ENCODE measurements at regions not wholly inside any gene's neighbourhood (a gene's known extent, or its start where the extent isn't known, plus 50 kb on each side); places are given as distances from the start of the nearest gene placed in this dataset.

- TF ChIP-seq, protein P1, sequence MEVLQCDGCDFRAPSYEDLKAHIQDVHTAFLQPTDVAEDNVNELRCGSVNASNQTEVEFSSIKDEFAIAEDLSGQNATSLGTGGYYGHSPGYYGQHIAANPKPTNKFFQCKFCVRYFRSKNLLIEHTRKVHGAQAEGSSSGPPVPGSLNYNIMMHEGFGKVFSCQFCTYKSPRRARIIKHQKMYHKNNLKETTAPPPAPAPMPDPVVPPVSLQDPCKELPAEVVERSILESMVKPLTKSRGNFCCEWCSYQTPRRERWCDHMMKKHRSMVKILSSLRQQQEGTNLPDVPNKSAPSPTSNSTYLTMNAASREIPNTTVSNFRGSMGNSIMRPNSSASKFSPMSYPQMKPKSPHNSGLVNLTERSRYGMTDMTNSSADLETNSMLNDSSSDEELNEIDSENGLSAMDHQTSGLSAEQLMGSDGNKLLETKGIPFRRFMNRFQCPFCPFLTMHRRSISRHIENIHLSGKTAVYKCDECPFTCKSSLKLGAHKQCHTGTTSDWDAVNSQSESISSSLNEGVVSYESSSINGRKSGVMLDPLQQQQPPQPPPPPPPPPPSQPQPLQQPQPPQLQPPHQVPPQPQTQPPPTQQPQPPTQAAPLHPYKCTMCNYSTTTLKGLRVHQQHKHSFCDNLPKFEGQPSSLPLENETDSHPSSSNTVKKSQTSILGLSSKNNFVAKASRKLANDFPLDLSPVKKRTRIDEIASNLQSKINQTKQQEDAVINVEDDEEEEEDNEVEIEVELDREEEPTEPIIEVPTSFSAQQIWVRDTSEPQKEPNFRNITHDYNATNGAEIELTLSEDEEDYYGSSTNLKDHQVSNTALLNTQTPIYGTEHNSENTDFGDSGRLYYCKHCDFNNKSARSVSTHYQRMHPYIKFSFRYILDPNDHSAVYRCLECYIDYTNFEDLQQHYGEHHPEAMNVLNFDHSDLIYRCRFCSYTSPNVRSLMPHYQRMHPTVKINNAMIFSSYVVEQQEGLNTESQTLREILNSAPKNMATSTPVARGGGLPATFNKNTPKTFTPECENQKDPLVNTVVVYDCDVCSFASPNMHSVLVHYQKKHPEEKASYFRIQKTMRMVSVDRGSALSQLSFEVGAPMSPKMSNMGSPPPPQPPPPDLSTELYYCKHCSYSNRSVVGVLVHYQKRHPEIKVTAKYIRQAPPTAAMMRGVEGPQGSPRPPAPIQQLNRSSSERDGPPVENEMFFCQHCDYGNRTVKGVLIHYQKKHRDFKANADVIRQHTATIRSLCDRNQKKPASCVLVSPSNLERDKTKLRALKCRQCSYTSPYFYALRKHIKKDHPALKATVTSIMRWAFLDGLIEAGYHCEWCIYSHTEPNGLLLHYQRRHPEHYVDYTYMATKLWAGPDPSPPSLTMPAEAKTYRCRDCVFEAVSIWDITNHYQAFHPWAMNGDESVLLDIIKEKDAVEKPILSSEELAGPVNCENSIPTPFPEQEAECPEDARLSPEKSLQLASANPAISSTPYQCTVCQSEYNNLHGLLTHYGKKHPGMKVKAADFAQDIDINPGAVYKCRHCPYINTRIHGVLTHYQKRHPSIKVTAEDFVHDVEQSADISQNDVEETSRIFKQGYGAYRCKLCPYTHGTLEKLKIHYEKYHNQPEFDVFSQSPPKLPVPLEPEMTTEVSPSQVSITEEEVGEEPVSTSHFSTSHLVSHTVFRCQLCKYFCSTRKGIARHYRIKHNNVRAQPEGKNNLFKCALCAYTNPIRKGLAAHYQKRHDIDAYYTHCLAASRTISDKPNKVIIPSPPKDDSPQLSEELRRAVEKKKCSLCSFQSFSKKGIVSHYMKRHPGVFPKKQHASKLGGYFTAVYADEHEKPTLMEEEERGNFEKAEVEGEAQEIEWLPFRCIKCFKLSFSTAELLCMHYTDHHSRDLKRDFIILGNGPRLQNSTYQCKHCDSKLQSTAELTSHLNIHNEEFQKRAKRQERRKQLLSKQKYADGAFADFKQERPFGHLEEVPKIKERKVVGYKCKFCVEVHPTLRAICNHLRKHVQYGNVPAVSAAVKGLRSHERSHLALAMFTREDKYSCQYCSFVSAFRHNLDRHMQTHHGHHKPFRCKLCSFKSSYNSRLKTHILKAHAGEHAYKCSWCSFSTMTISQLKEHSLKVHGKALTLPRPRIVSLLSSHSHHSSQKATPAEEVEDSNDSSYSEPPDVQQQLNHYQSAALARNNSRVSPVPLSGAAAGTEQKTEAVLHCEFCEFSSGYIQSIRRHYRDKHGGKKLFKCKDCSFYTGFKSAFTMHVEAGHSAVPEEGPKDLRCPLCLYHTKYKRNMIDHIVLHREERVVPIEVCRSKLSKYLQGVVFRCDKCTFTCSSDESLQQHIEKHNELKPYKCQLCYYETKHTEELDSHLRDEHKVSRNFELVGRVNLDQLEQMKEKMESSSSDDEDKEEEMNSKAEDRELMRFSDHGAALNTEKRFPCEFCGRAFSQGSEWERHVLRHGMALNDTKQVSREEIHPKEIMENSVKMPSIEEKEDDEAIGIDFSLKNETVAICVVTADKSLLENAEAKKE (CRISPR knock-in tag; IDR thresholded peaks at IDR 0.05): no peak
Observed at GRCh38 chr12:21991526-21991925, 50.3 kb upstream of the ABCC9 start (continued).

Measured in GM23338 (cell line).